ENCODE measurements at regions not wholly inside any gene's neighbourhood (a gene's known extent, or its start where the extent isn't known, plus 50 kb on each side); places are given as distances from the start of the nearest gene placed in this dataset.
A peak's percentile ranks its signal among the peaks of the same experiment; 100 is the strongest.
"Not testable (repeated sequence)": the region's sequence is repeated elsewhere in the genome, so short reads cannot be mapped to it uniquely, and the experiment has no call there.

GRCh38 chr10:109665321-109665720 lies 258.0 kb downstream of the XPNPEP1 start:
- Histone ChIP-seq H3K36me3 (no peaks in the 10 kb centered on the region), H3K27ac (no peak overlapping the region), H3K9me3 (peaks cover 26% of the 10 kb centered on the region), H3K4me3 (no peak overlapping the region), H3K4me2 (no peak overlapping the region), H3K4me1 (no peaks in the 10 kb centered on the region), H3K9ac (no peak overlapping the region), H3K27me3 (no peaks in the 10 kb centered on the region), H4K20me1 (no peaks in the 10 kb centered on the region)
- no peak for TF ChIP-seq Cebpa-rat (IDR thresholded peaks at IDR 0.05)

GRCh38 chr10:109664554-109664953 lies 258.8 kb downstream of the XPNPEP1 start:
- H3K4me2 ChIP-seq = no peak overlapping the region
- no peak overlapping the region for H3K4me3 ChIP-seq
- H4K20me1 ChIP-seq = no peaks in the 10 kb centered on the region
- no peak for TF ChIP-seq Cebpa-rat (IDR thresholded peaks at IDR 0.05)
- peaks cover 26% of the 10 kb centered on the region for H3K9me3 ChIP-seq
- H3K27ac ChIP-seq = no peak overlapping the region
- H3K9ac ChIP-seq = no peak overlapping the region
- H3K27me3 ChIP-seq = no peaks in the 10 kb centered on the region
- no peaks in the 10 kb centered on the region for H3K4me1 ChIP-seq
- H3K36me3 ChIP-seq = no peaks in the 10 kb centered on the region

GRCh38 chr10:109663122-109663521 lies 260.2 kb downstream of the XPNPEP1 start:
- Histone ChIP-seq H3K4me1 (no peaks in the 10 kb centered on the region), H3K36me3 (no peaks in the 10 kb centered on the region), H3K27me3 (no peaks in the 10 kb centered on the region), H4K20me1 (no peaks in the 10 kb centered on the region), H3K4me3 (no peak overlapping the region), H3K27ac (no peak overlapping the region), H3K9me3 (peaks cover 26% of the 10 kb centered on the region), H3K9ac (no peak overlapping the region), H3K4me2 (no peak overlapping the region)
- TF ChIP-seq Cebpa-rat (IDR thresholded peaks at IDR 0.05) = no peak

GRCh38 chr10:109652612-109653011 lies 270.7 kb downstream of the XPNPEP1 start:
- H3K4me3 ChIP-seq, H3K4me1 ChIP-seq, H3K36me3 ChIP-seq, H3K27ac ChIP-seq, H3K9ac ChIP-seq, H3K27me3 ChIP-seq, H4K20me1 ChIP-seq, H3K9me3 ChIP-seq, H3K4me2 ChIP-seq: not testable (repeated sequence)

GRCh38 chr10:109650228-109650627 lies 273.1 kb downstream of the XPNPEP1 start:
- no peak overlapping the region for H3K4me3 ChIP-seq
- H3K27ac ChIP-seq = no peak overlapping the region
- H3K9me3 ChIP-seq = peaks cover 3% of the 10 kb centered on the region; the same call in 1 of the 2 replicates
- H3K4me2 ChIP-seq = no peak overlapping the region
- no peaks in the 10 kb centered on the region for H3K36me3 ChIP-seq
- no peaks in the 10 kb centered on the region for H4K20me1 ChIP-seq
- H3K27me3 ChIP-seq = no peaks in the 10 kb centered on the region
- no peak overlapping the region for H3K9ac ChIP-seq
- no peak for TF ChIP-seq Cebpa-rat (IDR thresholded peaks at IDR 0.05)
- no peaks in the 10 kb centered on the region for H3K4me1 ChIP-seq

GRCh38 chr10:109647627-109648026 lies 275.7 kb downstream of the XPNPEP1 start:
- H3K4me1 ChIP-seq = peaks cover 7% of the 10 kb centered on the region
- no peak overlapping the region for H3K4me3 ChIP-seq
- peaks cover 3% of the 10 kb centered on the region; the same call in 1 of the 2 replicates for H3K9me3 ChIP-seq
- H3K27me3 ChIP-seq = no peaks in the 10 kb centered on the region
- no peaks in the 10 kb centered on the region for H4K20me1 ChIP-seq
- H3K9ac ChIP-seq = no peak overlapping the region
- H3K4me2 ChIP-seq = no peak overlapping the region
- H3K36me3 ChIP-seq = no peaks in the 10 kb centered on the region
- no peak for TF ChIP-seq Cebpa-rat (IDR thresholded peaks at IDR 0.05)
- no peak overlapping the region for H3K27ac ChIP-seq

- no peak overlapping the region for H3K4me2 ChIP-seq
- no peak for TF ChIP-seq Cebpa-rat (IDR thresholded peaks at IDR 0.05)
These were observed 289.5 kb downstream of the XPNPEP1 start for GRCh38 chr10:109633846-109634245.

GRCh38 chr10:109633017-109633416 lies 290.3 kb downstream of the XPNPEP1 start:
- H3K9ac ChIP-seq, H3K27me3 ChIP-seq, H3K4me2 ChIP-seq, H3K36me3 ChIP-seq, H3K4me1 ChIP-seq, H4K20me1 ChIP-seq, H3K27ac ChIP-seq, H3K4me3 ChIP-seq: not testable (repeated sequence)
- peaks cover 44% of the 10 kb centered on the region for H3K9me3 ChIP-seq

More at GRCh38 chr10:109633846-109634245, 289.5 kb downstream of the XPNPEP1 start:
- Histone ChIP-seq H3K36me3 (no peaks in the 10 kb centered on the region), H3K4me1 (no peaks in the 10 kb centered on the region), H3K9ac (no peak overlapping the region), H3K4me3 (no peak overlapping the region), H3K27ac (no peak overlapping the region), H3K27me3 (no peaks in the 10 kb centered on the region), H4K20me1 (no peaks in the 10 kb centered on the region), H3K9me3 (peaks cover 44% of the 10 kb centered on the region)

GRCh38 chr10:109624939-109625338 lies 298.4 kb downstream of the XPNPEP1 start:
- Histone ChIP-seq H3K4me2 (no peak overlapping the region), H3K9ac (no peak overlapping the region), H3K9me3 (peaks cover 13% of the 10 kb centered on the region), H4K20me1 (no peaks in the 10 kb centered on the region), H3K4me3 (no peak overlapping the region), H3K36me3 (no peaks in the 10 kb centered on the region), H3K27me3 (no peaks in the 10 kb centered on the region), H3K27ac (no peak overlapping the region), H3K4me1 (peaks cover 21% of the 10 kb centered on the region)
- TF ChIP-seq Cebpa-rat (IDR thresholded peaks at IDR 0.05) = no peak

GRCh38 chr10:109622566-109622965 lies 300.7 kb downstream of the XPNPEP1 start:
- no peak overlapping the region for H3K4me3 ChIP-seq
- H3K27ac ChIP-seq = no peak overlapping the region
- no peaks in the 10 kb centered on the region for H4K20me1 ChIP-seq
- no peaks in the 10 kb centered on the region for H3K27me3 ChIP-seq
- peak overlapping the region; percentile 52 for H3K4me2 ChIP-seq
- no peak for TF ChIP-seq Cebpa-rat (IDR thresholded peaks at IDR 0.05)
- no peak overlapping the region for H3K9ac ChIP-seq
- H3K36me3 ChIP-seq = no peaks in the 10 kb centered on the region
- peaks cover 13% of the 10 kb centered on the region for H3K9me3 ChIP-seq
- H3K4me1 ChIP-seq = peaks cover 23% of the 10 kb centered on the region

GRCh38 chr10:109620396-109620795 lies 302.9 kb downstream of the XPNPEP1 start:
- peak overlapping the region; percentile 29 for H3K4me2 ChIP-seq
- no peak overlapping the region for H3K9ac ChIP-seq
- no peaks in the 10 kb centered on the region for H3K27me3 ChIP-seq
- no peaks in the 10 kb centered on the region for H4K20me1 ChIP-seq
- TF ChIP-seq Cebpa-rat (IDR thresholded peaks at IDR 0.05) = no peak
- no peak overlapping the region for H3K27ac ChIP-seq
- no peaks in the 10 kb centered on the region for H3K36me3 ChIP-seq
- H3K4me3 ChIP-seq = no peak overlapping the region
- H3K9me3 ChIP-seq = peaks cover 13% of the 10 kb centered on the region
- peaks cover 44% of the 10 kb centered on the region for H3K4me1 ChIP-seq
